Transverse colon (tissue), 4 donors: ENCODE measurements at regions not wholly inside any gene's neighbourhood (a gene's known extent, or its start where the extent isn't known, plus 50 kb on each side); places are given as distances from the start of the nearest gene placed in this dataset.
A peak's percentile ranks its signal among the peaks of the same experiment; 100 is the strongest.
"Not testable (repeated sequence)": the region's sequence is repeated elsewhere in the genome, so short reads cannot be mapped to it uniquely, and the experiment has no call there.

Experiments
- DNase-seq: peaks from one replicate; pipeline ENCODE4 v3.0.0-alpha.2; 2019
- H3K27ac ChIP-seq, 4 donors: fragments of 200-600 bp; sonication (generic); 2 replicates each; pipeline ENCODE4 v1.5.1; 2016 to 2018; ENCODE audit warnings: inconsistent platforms in 4 of 4
- H3K27me3 ChIP-seq: fragments of 200-600 bp; sonication (generic); 2 replicates; pipeline ENCODE4 v1.5.1; 2017; ENCODE audit warnings: inconsistent platforms
- H3K36me3 ChIP-seq, 4 donors: fragments of 200-600 bp; sonication (generic); 2 replicates each; pipeline ENCODE4 v1.5.1; 2017 to 2019; ENCODE audit warnings: inconsistent platforms in 4 of 4
- H3K4me1 ChIP-seq, 4 donors: fragments of 200-600 bp; sonication (generic); 2 replicates each; pipeline ENCODE4 v1.5.1; 2017 to 2020; ENCODE audit warnings: inconsistent platforms in 4 of 4
- H3K4me3 ChIP-seq, 4 donors: fragments of 200-600 bp; sonication (generic); 1 replicate in 1 of 4; 2 replicates in 3 of 4; pipeline versions ENCODE4 v1.5.1 to v1.6.1; 2017 to 2019; ENCODE audit warnings: inconsistent platforms in 4 of 4
- H3K9me3 ChIP-seq, 2 donors: fragments of 200-600 bp; sonication (generic); 2 replicates each; pipeline ENCODE4 v1.5.1; 2017 to 2019; ENCODE audit warnings: inconsistent platforms in 2 of 2
- CTCF ChIP-seq, 5 experiments: fragments of 200-600 bp in 3 of 5; fragments of 450-650 bp in 2 of 5; sonication (generic) in 3 of 5; IDR thresholded peaks; 1 replicate in 2 of 5; 2 replicates in 3 of 5; pipeline ENCODE4 v1.5.1; 2016 to 2017; ENCODE audit warnings: antibody characterized with exemption in 5 of 5, inconsistent platforms in 3 of 5, mild to moderate bottlenecking in 2 of 5, moderate library complexity in 1 of 5
- EP300 ChIP-seq: sonication (generic); formaldehyde crosslinking; IDR thresholded peaks from one replicate; pipeline ENCODE4 v1.6.1; 2017; ENCODE audit warnings: antibody characterized with exemption, low read depth
- POLR2A ChIP-seq: fragments of 450-650 bp; IDR thresholded peaks from one replicate; pipeline ENCODE4 v1.6.1; 2016; ENCODE audit warnings: antibody characterized with exemption, mild to moderate bottlenecking, moderate library complexity
- POLR2AphosphoS5 ChIP-seq, 3 donors: sonication (generic); formaldehyde crosslinking; IDR thresholded peaks; one replicate each; pipeline ENCODE4 v1.6.1; 2016; ENCODE audit warnings: antibody characterized with exemption in 3 of 3
- WGBS, 2 donors: methylation state at CpG; one replicate each; pipeline ENCODE4 v1.1.5; 2018; ENCODE audit warnings: low coverage in 1 of 2; 5-methylcytosine and 5-hydroxymethylcytosine counted together
- in situ Hi-C, 4 donors: fragments of 200-750 bp; cut with MboI; loops; one replicate each; pipeline versions ENCODE4 v1.15.0 to v1.15.1; 2017; ENCODE audit warnings: low sequenced_read_pairs in 3 of 4, low pct_ligation_motif_present in 1 of 4, low pct_unique_long_range_greater_than_20kb in 1 of 4
- intact Hi-C: fragments of 100-400 bp; cut with DNase I; formaldehyde crosslinking; loops from one replicate; pipeline ENCODE4 v1.15.1; 2023; ENCODE audit warnings: low total_unique reads

DNA sequence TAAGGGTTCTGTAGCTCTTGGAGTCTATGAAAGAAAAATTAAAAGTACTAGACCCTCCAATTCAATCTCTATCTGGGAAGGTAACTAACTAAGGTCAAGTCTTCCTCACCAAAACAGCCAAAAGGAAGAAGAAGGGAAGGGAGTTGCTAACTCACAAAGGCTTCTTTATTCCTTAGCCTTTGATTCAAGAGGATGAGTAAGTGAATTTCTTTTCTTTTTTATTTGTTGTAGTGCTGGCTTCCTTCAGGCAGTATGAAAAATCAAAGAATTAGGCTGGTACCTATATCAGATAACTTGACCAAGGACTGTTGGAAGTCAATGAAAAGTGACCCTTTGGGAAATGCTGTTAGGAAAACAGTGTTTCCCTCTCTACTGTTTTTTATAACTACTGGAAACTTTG, 144.4 kb upstream of the NRIP1 start:
- TF ChIP-seq POLR2AphosphoS5 (IDR thresholded peaks at IDR 0.05) = no peak
- no peak for TF ChIP-seq POLR2A
- TF ChIP-seq CTCF (IDR thresholded peaks at IDR 0.05) = no peak
- no peak for TF ChIP-seq EP300
- no peaks in the 10 kb centered on the region for H3K36me3 ChIP-seq
- no peak overlapping the region for H3K4me3 ChIP-seq
- no peaks in the 10 kb centered on the region for H3K9me3 ChIP-seq
- H3K27me3 ChIP-seq = no peaks in the 10 kb centered on the region
- in situ Hi-C loops (no loop called here), intact Hi-C loops (no loop called here)
- peaks cover 0 to 7% (median 0%) of the 10 kb centered on the region in 4 donors for H3K4me1 ChIP-seq
- no peak overlapping the region for H3K27ac ChIP-seq
- DNase-seq = no peak

DNA sequence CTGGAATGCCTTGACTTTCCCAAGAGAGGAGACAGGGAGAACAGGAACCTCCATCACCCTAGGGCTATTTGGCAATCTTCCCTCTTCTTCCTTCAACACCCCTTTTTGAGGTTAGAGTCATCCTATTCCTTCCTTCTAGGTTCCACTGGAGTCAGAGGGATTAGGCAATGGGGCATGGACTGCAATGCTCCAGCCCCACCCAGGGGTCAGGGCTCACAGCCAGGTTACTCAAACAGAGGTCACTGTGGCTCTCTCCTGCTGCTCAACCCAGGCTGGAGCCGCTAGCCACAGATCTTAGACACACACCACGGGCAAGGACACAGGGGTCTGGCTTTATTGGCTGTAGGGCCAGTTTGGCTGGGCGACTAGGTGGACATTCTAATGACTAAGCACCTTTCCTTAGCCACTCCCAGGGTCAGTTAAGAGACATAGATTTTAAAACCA, 145.5 kb upstream of the NRIP1 start:
- intact Hi-C loops = no loop called here
- Histone ChIP-seq H3K9me3 (no peaks in the 10 kb centered on the region), H3K4me1 (peaks cover 0 to 7% (median 0%) of the 10 kb centered on the region in 4 donors), H3K27ac (no peak overlapping the region), H3K4me3 (no peak overlapping the region), H3K36me3 (no peaks in the 10 kb centered on the region), H3K27me3 (no peaks in the 10 kb centered on the region)
- WGBS, 2 donors = 80 to 96% methylated on average over 1 to 3 of the region's 3 CpGs
- peak; percentile 39 for DNase-seq
- TF ChIP-seq POLR2AphosphoS5 (IDR thresholded peaks at IDR 0.05) (no peak), EP300 (no peak), POLR2A (no peak), CTCF (IDR thresholded peaks at IDR 0.05) (no peak)
- in situ Hi-C loops = no loop called here

- Histone ChIP-seq H3K4me1 (peaks cover 0 to 7% (median 0%) of the 10 kb centered on the region in 4 donors), H3K9me3 (no peaks in the 10 kb centered on the region), H3K4me3 (no peak overlapping the region), H3K27me3 (no peaks in the 10 kb centered on the region), H3K27ac (no peak overlapping the region), H3K36me3 (no peaks in the 10 kb centered on the region)
- TF ChIP-seq EP300 (no peak), CTCF (IDR thresholded peaks at IDR 0.05) (no peak), POLR2A (no peak), POLR2AphosphoS5 (IDR thresholded peaks at IDR 0.05) (no peak)
- in situ Hi-C loops (no loop called here), intact Hi-C loops (no loop called here)
- WGBS, 2 donors = 57 to 75% methylated on average over 5 of the region's 5 CpGs
- DNase-seq = no peak
Measured at GRCh38 chr21:15211491-15212133, 146.8 kb upstream of the NRIP1 start.

DNA sequence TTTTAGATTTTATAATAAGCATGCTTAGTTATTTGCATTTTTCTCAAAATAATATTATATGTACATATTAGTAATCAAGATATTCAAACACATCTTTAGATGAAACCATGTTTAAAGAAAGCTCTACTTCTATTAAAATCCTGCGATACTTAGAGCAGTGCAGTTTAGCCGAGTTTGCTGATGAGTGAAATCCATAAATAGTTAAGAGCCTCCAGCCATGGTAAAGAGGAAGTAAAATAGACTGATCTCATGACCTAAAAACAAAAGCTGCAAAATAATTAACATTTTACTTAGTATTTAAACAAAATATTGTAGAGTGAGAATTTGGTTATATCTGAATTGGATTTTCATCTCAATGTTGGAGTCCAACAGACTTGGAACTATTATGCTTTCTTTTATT, 147.4 kb upstream of the NRIP1 start:
- H3K4me3 ChIP-seq = no peak overlapping the region
- no peak overlapping the region for H3K27ac ChIP-seq
- intact Hi-C loops = no loop called here
- peaks cover 0 to 7% (median 0%) of the 10 kb centered on the region in 4 donors for H3K4me1 ChIP-seq
- H3K36me3 ChIP-seq = no peaks in the 10 kb centered on the region
- in situ Hi-C loops = no loop called here
- H3K9me3 ChIP-seq = no peaks in the 10 kb centered on the region
- no peak for DNase-seq
- H3K27me3 ChIP-seq = no peaks in the 10 kb centered on the region
- WGBS, 2 donors = 67 to 72% methylated on average over 2 of the region's 2 CpGs
- TF ChIP-seq POLR2AphosphoS5 (IDR thresholded peaks at IDR 0.05) (no peak), EP300 (no peak), POLR2A (no peak), CTCF (IDR thresholded peaks at IDR 0.05) (no peak)

DNA sequence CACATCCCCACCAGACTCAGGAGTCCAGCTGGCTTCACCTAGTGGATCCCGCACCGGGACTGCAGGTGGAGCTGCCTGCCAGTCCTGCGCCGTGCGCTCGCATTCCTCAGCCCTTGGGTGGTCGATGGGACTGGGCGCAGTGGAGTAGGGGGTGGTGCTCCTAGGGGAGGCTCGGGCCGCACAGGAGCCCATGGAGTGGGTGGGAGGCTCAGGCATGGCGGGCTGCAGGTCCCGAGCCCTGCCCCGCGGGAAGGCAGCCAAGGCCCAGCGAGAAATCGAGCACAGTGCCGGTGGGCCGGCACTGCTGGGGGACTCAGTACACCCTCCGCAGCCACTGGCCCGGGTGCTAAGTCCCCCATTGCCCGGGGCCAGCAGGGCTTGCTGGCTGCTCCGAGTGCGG, 153.7 kb upstream of the NRIP1 start:
- H3K36me3 ChIP-seq, H3K27ac ChIP-seq, in situ Hi-C loops, H3K4me1 ChIP-seq, H3K4me3 ChIP-seq, DNase-seq, H3K27me3 ChIP-seq, intact Hi-C loops, H3K9me3 ChIP-seq: not testable (repeated sequence)
- WGBS, 2 donors = no CpG with 5 or more reads among the region's 23 CpGs
